HepG2 (cell line): ENCODE measurements at regions not wholly inside any gene's neighbourhood (a gene's known extent, or its start where the extent isn't known, plus 50 kb on each side); places are given as distances from the start of the nearest gene placed in this dataset.

Experiments used
- ATF1 ChIP-seq: IDR thresholded peaks from 2 replicates; pipeline ENCODE4 v1.6.1; 2016; ENCODE audit warnings: mild to moderate bottlenecking, control low read depth
- CREB1 ChIP-seq, 2 experiments: fragments of 450-650 bp in 1 of 2; IDR thresholded peaks; 2 replicates each; pipeline ENCODE4 v1.6.1; 2016 to 2017; ENCODE audit warnings: control low read depth in 1 of 2, mild to moderate bottlenecking in 1 of 2, missing compliant biosample characterization in 1 of 2, missing genetic modification characterization in 1 of 2
- KDM2A ChIP-seq: sonication (generic); formaldehyde crosslinking; IDR thresholded peaks from 2 replicates; pipeline ENCODE4 v1.4.0; 2020; ENCODE audit warnings: low read depth, missing genetic modification reagents, borderline replicate concordance
- KIAA2018 ChIP-seq: sonication (generic); formaldehyde crosslinking; IDR thresholded peaks from 2 replicates; pipeline ENCODE4 v1.5.0; 2020; ENCODE audit warnings: mild to moderate bottlenecking, missing genetic modification reagents, borderline replicate concordance
- MEIS2 ChIP-seq: sonication (generic); formaldehyde crosslinking; IDR thresholded peaks from 2 replicates; pipeline ENCODE4 v1.9.0; 2021; ENCODE audit warnings: mild to moderate bottlenecking, missing genetic modification reagents
- THAP11 ChIP-seq: IDR thresholded peaks from 2 replicates; pipeline ENCODE4 v1.6.1; 2016; ENCODE audit warnings: missing biosample characterization, missing genetic modification reagents
- ZHX2 ChIP-seq, 2 experiments: sonication (generic) in 1 of 2; formaldehyde crosslinking in 1 of 2; IDR thresholded peaks; 2 replicates each; pipeline versions ENCODE4 v1.6.1 to v1.9.0; 2014 to 2022; ENCODE audit warnings: antibody characterized with exemption in 1 of 2, borderline replicate concordance in 1 of 2, inconsistent platforms in 1 of 2, low read depth in 1 of 2, missing genetic modification reagents in 1 of 2
- ZNF574 ChIP-seq: sonication (generic); formaldehyde crosslinking; IDR thresholded peaks from 2 replicates; pipeline ENCODE4 v1.4.0; 2020; ENCODE audit warnings: missing genetic modification reagents

- no peak for TF ChIP-seq ZHX2 (IDR thresholded peaks at IDR 0.05; ENCODE audit: low read depth)
- no peak for TF ChIP-seq ZHX2 (CRISPR knock-in tag; IDR thresholded peaks at IDR 0.05; ENCODE audit: borderline replicate concordance)
- 0 out of 2 replicates have a peak, but pooled peaks have one; percentile 61 for TF ChIP-seq MEIS2
- TF ChIP-seq KIAA2018 (CRISPR knock-in tag) = no peak
- peak; percentile 86 for TF ChIP-seq ZNF574 (CRISPR knock-in tag)
- TF ChIP-seq THAP11 (CRISPR knock-in tag) = peak; percentile 98
- TF ChIP-seq KDM2A (CRISPR knock-in tag) = 0 out of 2 replicates have a peak, but pooled peaks have one; percentile 26
- TF ChIP-seq CREB1 (IDR thresholded peaks at IDR 0.05) = peak; percentile 90
- TF ChIP-seq CREB1 (CRISPR knock-in tag; IDR thresholded peaks at IDR 0.05) = no peak
- 0 out of 2 replicates have a peak, but pooled peaks have one; percentile 38 for TF ChIP-seq ATF1 (CRISPR knock-in tag)
Measured at GRCh38 chr20:50335105-50335504, 144.5 kb downstream of the CEBPB start (continued).
